Retinal pigment epithelial cell (primary cell): ENCODE measurements at regions not wholly inside any gene's neighbourhood (a gene's known extent, or its start where the extent isn't known, plus 50 kb on each side); places are given as distances from the start of the nearest gene placed in this dataset.

Experiments used
- DNase-seq: peaks from one replicate; pipeline ENCODE4 v3.0.0-alpha.2; 2010; ENCODE audit warnings: low read depth
- H3K4me3 ChIP-seq: 2 replicates; pipeline ENCODE4 v1.5.1; 2011; ENCODE audit warnings: mild to moderate bottlenecking, low read length, control low read depth, moderate library complexity
- TF ChIP-seq, protein P1 (sequence below): conservative IDR thresholded peaks from 2 replicates; pipeline ENCODE4 v1.5.1; 2011; ENCODE audit warnings: low read depth, low read length, control low read depth, inconsistent platforms

DNA sequence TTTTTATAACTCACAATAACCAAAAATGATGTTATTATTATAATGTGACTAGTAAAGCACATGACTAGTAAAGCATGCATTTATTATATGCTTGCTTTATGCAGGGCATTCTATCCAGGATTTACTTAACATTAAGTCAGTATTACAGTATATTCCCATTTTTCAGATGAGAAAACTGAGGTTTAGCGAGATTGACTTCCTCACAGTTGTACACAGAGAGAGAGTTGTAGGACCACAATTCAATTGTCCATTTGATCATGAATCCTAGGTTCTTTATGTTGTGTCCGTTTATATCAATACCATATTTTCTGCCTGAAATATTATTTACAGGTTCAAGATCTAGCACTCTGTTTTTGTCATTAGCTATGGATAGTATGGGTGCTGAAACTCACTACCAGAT, 301.5 kb downstream of the PRL start:
- H3K4me3 ChIP-seq: no peak overlapping the region
- DNase-seq: no peak
- TF ChIP-seq, protein P1, sequence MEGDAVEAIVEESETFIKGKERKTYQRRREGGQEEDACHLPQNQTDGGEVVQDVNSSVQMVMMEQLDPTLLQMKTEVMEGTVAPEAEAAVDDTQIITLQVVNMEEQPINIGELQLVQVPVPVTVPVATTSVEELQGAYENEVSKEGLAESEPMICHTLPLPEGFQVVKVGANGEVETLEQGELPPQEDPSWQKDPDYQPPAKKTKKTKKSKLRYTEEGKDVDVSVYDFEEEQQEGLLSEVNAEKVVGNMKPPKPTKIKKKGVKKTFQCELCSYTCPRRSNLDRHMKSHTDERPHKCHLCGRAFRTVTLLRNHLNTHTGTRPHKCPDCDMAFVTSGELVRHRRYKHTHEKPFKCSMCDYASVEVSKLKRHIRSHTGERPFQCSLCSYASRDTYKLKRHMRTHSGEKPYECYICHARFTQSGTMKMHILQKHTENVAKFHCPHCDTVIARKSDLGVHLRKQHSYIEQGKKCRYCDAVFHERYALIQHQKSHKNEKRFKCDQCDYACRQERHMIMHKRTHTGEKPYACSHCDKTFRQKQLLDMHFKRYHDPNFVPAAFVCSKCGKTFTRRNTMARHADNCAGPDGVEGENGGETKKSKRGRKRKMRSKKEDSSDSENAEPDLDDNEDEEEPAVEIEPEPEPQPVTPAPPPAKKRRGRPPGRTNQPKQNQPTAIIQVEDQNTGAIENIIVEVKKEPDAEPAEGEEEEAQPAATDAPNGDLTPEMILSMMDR: no peak

DNA sequence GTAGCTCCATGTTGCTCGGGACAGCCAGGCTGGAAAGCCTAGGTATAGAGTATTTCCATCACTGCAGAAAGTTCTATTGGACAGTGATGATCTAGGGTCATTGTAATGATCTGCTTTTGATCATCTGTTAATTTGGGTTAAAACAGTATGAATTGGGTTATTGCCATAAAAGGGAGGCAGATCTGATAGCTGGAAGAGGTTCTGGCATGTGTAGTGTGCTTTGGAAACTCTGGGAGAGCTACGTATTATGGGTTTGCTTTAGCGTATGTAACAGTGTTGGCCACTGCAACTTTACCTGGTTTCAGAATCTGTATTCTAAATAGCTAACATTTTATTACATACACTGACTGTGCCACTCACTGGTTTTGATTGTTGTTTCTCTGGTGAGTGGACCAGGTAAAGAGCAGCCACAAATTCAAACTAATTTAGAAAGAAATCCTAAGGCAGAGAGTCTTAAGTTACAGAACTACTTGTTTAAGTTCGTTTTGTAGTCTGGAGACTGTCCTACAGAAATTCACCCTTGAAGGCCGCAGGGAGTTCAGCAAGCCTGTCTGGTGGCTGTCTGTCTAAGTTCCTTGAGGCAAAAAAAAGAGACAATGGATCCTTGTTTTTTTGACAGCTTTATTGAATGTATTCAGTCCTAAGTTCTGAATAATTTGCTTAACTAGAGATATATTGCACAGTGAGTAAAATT, 300.3 kb downstream of the PRL start:
- no peak overlapping the region for H3K4me3 ChIP-seq
- TF ChIP-seq, protein P1: no peak
- DNase-seq: no peak

DNA sequence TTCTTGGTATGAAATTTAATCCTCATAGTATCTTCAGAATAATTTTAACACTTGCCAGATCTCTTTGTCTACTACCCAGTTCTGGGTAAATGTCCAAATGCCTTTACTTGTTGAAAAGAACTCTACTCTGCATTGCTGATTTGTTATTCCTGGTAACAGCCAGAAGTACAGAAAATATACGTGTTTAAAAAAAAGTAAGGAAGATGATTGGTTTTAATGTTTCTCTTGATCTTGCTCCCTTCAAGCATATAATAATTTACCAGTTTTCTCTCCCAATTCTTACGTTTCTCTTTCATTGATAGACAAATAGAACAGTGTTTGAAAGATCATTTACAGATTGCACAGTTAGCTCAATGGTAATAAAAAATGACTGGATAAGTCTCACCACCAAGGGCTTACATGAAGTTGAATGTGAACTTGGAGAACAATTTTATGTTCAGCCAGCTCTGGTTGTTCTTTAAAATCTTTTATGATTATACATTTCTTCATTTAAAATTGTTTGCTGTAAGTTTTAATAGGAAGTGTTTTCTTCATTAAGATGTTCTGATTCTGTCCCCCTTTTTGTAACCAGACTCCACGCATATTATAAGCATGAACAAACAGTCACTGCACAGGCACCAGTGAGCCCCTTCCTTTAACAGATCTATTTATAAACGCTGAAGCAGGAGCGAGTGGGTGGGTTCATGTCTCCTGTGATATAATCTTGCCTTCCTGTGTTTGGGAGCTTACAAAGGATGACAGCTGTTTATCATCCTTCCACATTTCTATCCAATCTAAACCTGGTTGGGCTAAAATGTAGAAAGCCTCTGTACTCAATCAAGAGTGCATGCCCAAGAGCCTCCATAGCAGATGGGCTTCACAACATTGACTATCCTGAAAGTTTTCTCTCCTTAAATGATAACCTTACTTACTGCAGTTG, 299.5 kb downstream of the PRL start:
- H3K4me3 ChIP-seq: no peak overlapping the region
- TF ChIP-seq, protein P1: no peak
- no peak for DNase-seq

GRCh38 chr6:21998582-21998981, 298.3 kb downstream of the PRL start:
- DNase-seq: no peak
- TF ChIP-seq, protein P1: no peak
- no peak overlapping the region for H3K4me3 ChIP-seq

DNA sequence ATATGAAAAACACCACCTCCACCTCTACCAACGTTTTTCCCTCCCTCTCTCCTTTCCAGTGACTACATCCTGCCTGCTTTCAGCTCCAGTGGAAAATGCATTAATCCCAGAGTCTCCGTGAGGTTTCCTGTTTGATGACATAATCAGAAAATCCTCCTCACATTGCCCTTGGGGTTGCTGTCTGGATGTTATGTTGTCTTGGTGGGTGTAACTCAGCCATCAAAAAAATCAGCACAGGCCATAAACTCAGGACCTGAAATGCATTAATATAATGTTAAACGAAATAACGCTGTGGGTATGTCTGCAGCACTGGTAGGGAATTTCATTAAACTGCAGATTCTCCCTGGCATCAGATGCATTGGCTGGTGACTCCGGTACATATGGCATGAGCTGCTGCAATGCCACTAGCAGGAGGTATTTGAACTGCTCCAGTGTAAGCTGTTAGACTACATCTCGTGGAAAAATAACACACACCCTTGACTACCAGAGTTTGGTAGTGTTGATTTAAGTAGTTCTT, 297.8 kb downstream of the PRL start:
- H3K4me3 ChIP-seq: no peak overlapping the region
- DNase-seq: peak; percentile 56
- TF ChIP-seq, protein P1: no peak

DNA sequence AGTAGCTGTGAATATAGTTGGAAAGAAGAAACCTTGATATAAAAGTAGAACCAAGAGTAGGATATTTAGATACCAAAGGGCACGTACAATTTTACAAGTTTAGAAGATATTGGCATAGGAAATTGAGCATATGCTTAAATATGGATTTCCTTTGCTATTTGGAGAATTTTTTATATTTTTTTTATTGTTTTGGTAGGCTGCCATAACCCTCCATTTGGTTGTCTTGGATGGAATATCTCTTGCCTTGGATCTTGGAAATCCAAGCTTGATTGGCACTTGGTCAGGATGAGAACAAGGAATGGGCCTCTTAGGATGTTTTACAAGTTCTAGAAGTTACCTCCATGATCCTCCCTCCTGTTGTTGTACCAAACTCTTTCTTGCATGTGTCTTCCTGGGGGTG, 297.1 kb downstream of the PRL start:
- DNase-seq: no peak
- H3K4me3 ChIP-seq: no peak overlapping the region
- TF ChIP-seq, protein P1: no peak
